CD14-positive monocyte (primary cell): ENCODE measurements at regions not wholly inside any gene's neighbourhood (a gene's known extent, or its start where the extent isn't known, plus 50 kb on each side); places are given as distances from the start of the nearest gene placed in this dataset.
A peak's percentile ranks its signal among the peaks of the same experiment; 100 is the strongest.
"Not testable (repeated sequence)": the region's sequence is repeated elsewhere in the genome, so short reads cannot be mapped to it uniquely, and the experiment has no call there.

Experiments
- DNase-seq, 3 donors: peaks; one replicate each; pipeline ENCODE4 v3.0.0-alpha.2; 2011 to 2022
- H2AFZ ChIP-seq: 2 replicates; pipeline ENCODE4 v1.6.0; 2012; ENCODE audit warnings: mild to moderate bottlenecking, low read depth, low read length, inconsistent platforms; ENCODE audit not compliant: insufficient read depth, poor library complexity, severe bottlenecking
- H3K27ac ChIP-seq, 2 donors: 1 replicate in 1 of 2; 2 replicates in 1 of 2; pipeline ENCODE4 v1.5.1; 2012 to 2013; ENCODE audit warnings: low read length in 2 of 2, control low read depth in 1 of 2, inconsistent platforms in 1 of 2, low read depth in 1 of 2, mild to moderate bottlenecking in 1 of 2
- H3K27me3 ChIP-seq, 2 donors: one replicate each; pipeline versions ENCODE4 v1.6.0 to v1.6.1; 2011 to 2013; ENCODE audit warnings: low read length in 2 of 2; ENCODE audit not compliant: control insufficient read depth in 2 of 2, insufficient read depth in 2 of 2
- H3K36me3 ChIP-seq, 2 donors: replicated peaks in 1 of 2; 1 replicate in 1 of 2; 2 replicates in 1 of 2; pipeline versions ENCODE4 v1.5.1 to v1.6.1; 2012 to 2013; ENCODE audit warnings: low read length in 2 of 2, control low read depth in 1 of 2, inconsistent platforms in 1 of 2, mild to moderate bottlenecking in 1 of 2; ENCODE audit not compliant: insufficient read depth in 2 of 2, control insufficient read depth in 1 of 2
- H3K4me1 ChIP-seq, 2 donors: 1 replicate in 1 of 2; 2 replicates in 1 of 2; pipeline versions ENCODE4 v1.5.1 to v1.6.1; 2012 to 2013; ENCODE audit warnings: low read length in 2 of 2, control low read depth in 1 of 2, inconsistent platforms in 1 of 2, mild to moderate bottlenecking in 1 of 2, moderate library complexity in 1 of 2; ENCODE audit not compliant: insufficient read depth in 2 of 2, control insufficient read depth in 1 of 2
- H3K4me2 ChIP-seq: replicated peaks from 2 replicates; pipeline ENCODE3; 2012; ENCODE audit warnings: low read length, moderate library complexity, mild to moderate bottlenecking; ENCODE audit not compliant: poor library complexity, severe bottlenecking; ENCODE audit errors: extremely low read depth
- H3K4me3 ChIP-seq, 3 experiments: fragments of 200-600 bp in 1 of 3; sonication (generic) in 1 of 3; replicated peaks in 1 of 3; 1 replicate in 2 of 3; 2 replicates in 1 of 3; pipeline ENCODE4 v1.5.1; 2011 to 2013; ENCODE audit warnings: low read length in 3 of 3, mild to moderate bottlenecking in 3 of 3, control low read depth in 2 of 3, low read depth in 2 of 3, inconsistent platforms in 1 of 3, moderate library complexity in 1 of 3
- H3K79me2 ChIP-seq: 2 replicates; pipeline ENCODE4 v1.6.0; 2012; ENCODE audit warnings: mild to moderate bottlenecking, control low read depth, inconsistent platforms, low read length, moderate library complexity; ENCODE audit not compliant: insufficient read depth
- H3K9ac ChIP-seq: 2 replicates; pipeline ENCODE4 v1.6.0; 2017; ENCODE audit warnings: low read length, mild to moderate bottlenecking; ENCODE audit not compliant: insufficient read depth, poor library complexity, severe bottlenecking
- H3K9me3 ChIP-seq, 2 donors: replicated peaks in 1 of 2; 1 replicate in 1 of 2; 2 replicates in 1 of 2; pipeline versions ENCODE4 v1.5.1 to v1.6.1; 2012 to 2013; ENCODE audit warnings: low read length in 2 of 2, control low read depth in 1 of 2; ENCODE audit not compliant: control insufficient read depth in 1 of 2, insufficient read depth in 1 of 2
- H4K20me1 ChIP-seq: 2 replicates; pipeline ENCODE4 v1.6.0; 2012; ENCODE audit warnings: mild to moderate bottlenecking, low read length, control low read depth, moderate library complexity; ENCODE audit not compliant: insufficient read depth
- H3K27ac Mint-ChIP-seq, 7 donors: one replicate each; pipeline ENCODE4 v1.8.0; 2020; ENCODE audit warnings: mild to moderate bottlenecking in 7 of 7, mixed read lengths in 7 of 7, moderate library complexity in 6 of 7, inconsistent platforms in 2 of 7
- H3K27me3 Mint-ChIP-seq, 3 donors: one replicate each; pipeline ENCODE4 v1.8.0; 2021 to 2022; ENCODE audit warnings: low read depth in 3 of 3, mild to moderate bottlenecking in 3 of 3, mixed read lengths in 3 of 3, moderate library complexity in 3 of 3, inconsistent platforms in 1 of 3
- H3K36me3 Mint-ChIP-seq, 2 donors: one replicate each; pipeline ENCODE4 v1.8.0; 2020; ENCODE audit warnings: mixed read lengths in 2 of 2, inconsistent platforms in 1 of 2, mild to moderate bottlenecking in 1 of 2
- H3K4me1 Mint-ChIP-seq: one replicate; pipeline ENCODE4 v1.8.0; 2020; ENCODE audit warnings: mild to moderate bottlenecking, mixed read lengths
- H3K4me3 Mint-ChIP-seq, 2 donors: one replicate each; pipeline ENCODE4 v1.8.0; 2020; ENCODE audit warnings: mild to moderate bottlenecking in 2 of 2, mixed read lengths in 2 of 2, moderate library complexity in 1 of 2
- H3K9me3 Mint-ChIP-seq, 7 donors: one replicate each; pipeline ENCODE4 v1.8.0; 2020 to 2022; ENCODE audit warnings: mixed read lengths in 7 of 7, mild to moderate bottlenecking in 6 of 7, moderate library complexity in 6 of 7, inconsistent platforms in 2 of 7
- CTCF ChIP-seq: fragments of 200-600 bp; IDR thresholded peaks from one replicate; pipeline ENCODE4 v1.8.0; 2022; ENCODE audit warnings: antibody characterized with exemption, mild to moderate bottlenecking
- WGBS: methylation state at CpG from one replicate; pipeline ENCODE4 v1.1.5; 2013; ENCODE audit warnings: missing lambda C conversion rate; ENCODE audit not compliant: insufficient coverage; 5-methylcytosine and 5-hydroxymethylcytosine counted together
- intact Hi-C, 2 donors: fragments of 100-400 bp; cut with micrococcal nuclease; formaldehyde crosslinking; loops; one replicate each; pipeline versions ENCODE4 v1.15.0 to v1.15.1; 2023

DNA sequence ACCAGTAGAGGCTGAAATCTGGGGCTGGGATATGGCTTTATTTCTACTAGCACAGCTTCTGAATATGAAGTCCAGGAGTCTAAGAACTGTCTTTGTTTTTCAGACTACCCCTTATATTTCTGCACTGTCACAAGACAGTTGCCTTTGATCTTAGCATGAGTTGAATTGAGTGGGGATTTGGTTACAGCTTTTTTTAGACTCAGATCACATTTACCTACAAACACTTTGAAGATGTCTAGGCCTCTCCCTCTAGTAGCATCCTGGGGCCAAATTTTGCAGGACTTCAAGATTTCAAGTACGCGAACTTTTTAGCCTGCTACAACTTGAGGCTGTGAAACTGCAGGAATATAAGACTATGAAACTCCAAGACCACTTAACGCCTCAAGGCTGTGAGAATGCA lies 240.2 kb downstream of the NEBL start:
- Histone ChIP-seq H3K79me2 (no peaks in the 10 kb centered on the region), H3K4me3 (no peak overlapping the region), H3K36me3 (no peaks in the 10 kb centered on the region), H4K20me1 (no peaks in the 10 kb centered on the region), H3K4me1 (no peaks in the 10 kb centered on the region), H3K9ac (no peak overlapping the region), H2AFZ (no peak overlapping the region), H3K9me3 (no peaks in the 10 kb centered on the region), H3K4me2 (no peak overlapping the region), H3K27ac (no peak overlapping the region), H3K27me3 (no peaks in the 10 kb centered on the region)
- no peak for DNase-seq
- Mint-ChIP-seq H3K27me3 (peaks cover 0 to 2% (median 0%) of the 10 kb centered on the region in 3 donors), H3K4me1 (no peaks in the 10 kb centered on the region), H3K36me3 (no peaks in the 10 kb centered on the region), H3K9me3 (peaks cover 2 to 13% (median 8%) of the 10 kb centered on the region in 7 donors), H3K4me3 (no peak overlapping the region), H3K27ac (no peak overlapping the region)
- intact Hi-C loops: no loop called here
- no peak for TF ChIP-seq CTCF
- WGBS: 89% methylated on average over 2 of the region's 3 CpGs

GRCh38 chr10:20652424-20652823 lies 244.7 kb downstream of the NEBL start:
- H3K27me3 Mint-ChIP-seq, H3K9ac ChIP-seq, H4K20me1 ChIP-seq, H3K9me3 ChIP-seq, H3K4me1 Mint-ChIP-seq, H2AFZ ChIP-seq, H3K4me3 ChIP-seq, H3K4me3 Mint-ChIP-seq, H3K27me3 ChIP-seq, DNase-seq, H3K79me2 ChIP-seq, H3K36me3 ChIP-seq, H3K36me3 Mint-ChIP-seq, intact Hi-C loops, H3K27ac ChIP-seq, H3K4me1 ChIP-seq, H3K4me2 ChIP-seq: not testable (repeated sequence)
- no CpG with 5 or more reads among the region's 5 CpGs for WGBS
- Mint-ChIP-seq H3K27ac (peak overlapping the region in 1 of 7 donors; percentile 80), H3K9me3 (peaks cover 0 to 12% (median 8%) of the 10 kb centered on the region in 7 donors)
